Kidney epithelial cell (primary cell): ENCODE measurements at regions not wholly inside any gene's neighbourhood (a gene's known extent, or its start where the extent isn't known, plus 50 kb on each side); places are given as distances from the start of the nearest gene placed in this dataset.

ENCODE experiments used
- DNase-seq: peaks from one replicate; pipeline ENCODE4 v3.0.0-alpha.2; 2010; ENCODE audit warnings: low read depth
- H3K27me3 ChIP-seq: 2 replicates; pipeline ENCODE4 v1.6.0; 2011; ENCODE audit warnings: low read length; ENCODE audit not compliant: control insufficient read depth, insufficient read depth
- H3K36me3 ChIP-seq: 2 replicates; pipeline ENCODE4 v1.5.1; 2011; ENCODE audit warnings: low read length; ENCODE audit not compliant: control insufficient read depth, insufficient read depth
- H3K4me3 ChIP-seq: 2 replicates; pipeline ENCODE4 v1.5.1; 2011; ENCODE audit warnings: low read depth, mild to moderate bottlenecking, control low read depth, low read length
- TF ChIP-seq, protein P1 (sequence below): IDR thresholded peaks from 2 replicates; pipeline ENCODE4 v1.5.1; 2011; ENCODE audit warnings: mild to moderate bottlenecking, moderate library complexity, low read length, control low read depth, inconsistent platforms; ENCODE audit not compliant: insufficient read depth, poor library complexity, severe bottlenecking

- DNase-seq: no peak
- no peaks in the 10 kb centered on the region for H3K36me3 ChIP-seq
- H3K4me3 ChIP-seq: no peak overlapping the region
- TF ChIP-seq, protein P1, sequence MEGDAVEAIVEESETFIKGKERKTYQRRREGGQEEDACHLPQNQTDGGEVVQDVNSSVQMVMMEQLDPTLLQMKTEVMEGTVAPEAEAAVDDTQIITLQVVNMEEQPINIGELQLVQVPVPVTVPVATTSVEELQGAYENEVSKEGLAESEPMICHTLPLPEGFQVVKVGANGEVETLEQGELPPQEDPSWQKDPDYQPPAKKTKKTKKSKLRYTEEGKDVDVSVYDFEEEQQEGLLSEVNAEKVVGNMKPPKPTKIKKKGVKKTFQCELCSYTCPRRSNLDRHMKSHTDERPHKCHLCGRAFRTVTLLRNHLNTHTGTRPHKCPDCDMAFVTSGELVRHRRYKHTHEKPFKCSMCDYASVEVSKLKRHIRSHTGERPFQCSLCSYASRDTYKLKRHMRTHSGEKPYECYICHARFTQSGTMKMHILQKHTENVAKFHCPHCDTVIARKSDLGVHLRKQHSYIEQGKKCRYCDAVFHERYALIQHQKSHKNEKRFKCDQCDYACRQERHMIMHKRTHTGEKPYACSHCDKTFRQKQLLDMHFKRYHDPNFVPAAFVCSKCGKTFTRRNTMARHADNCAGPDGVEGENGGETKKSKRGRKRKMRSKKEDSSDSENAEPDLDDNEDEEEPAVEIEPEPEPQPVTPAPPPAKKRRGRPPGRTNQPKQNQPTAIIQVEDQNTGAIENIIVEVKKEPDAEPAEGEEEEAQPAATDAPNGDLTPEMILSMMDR: no peak
- no peaks in the 10 kb centered on the region for H3K27me3 ChIP-seq
Measured at GRCh38 chr7:84497873-84498272, 303.3 kb upstream of the SEMA3A start.

GRCh38 chr7:84495128-84495527 lies 300.5 kb upstream of the SEMA3A start:
- no peaks in the 10 kb centered on the region for H3K36me3 ChIP-seq
- no peak overlapping the region for H3K4me3 ChIP-seq
- no peaks in the 10 kb centered on the region for H3K27me3 ChIP-seq
- TF ChIP-seq, protein P1: no peak
- no peak for DNase-seq

- Histone ChIP-seq H3K4me3 (no peak overlapping the region), H3K27me3 (no peaks in the 10 kb centered on the region), H3K36me3 (no peaks in the 10 kb centered on the region)
- TF ChIP-seq, protein P1: no peak
- no peak for DNase-seq
Measured at GRCh38 chr7:84492098-84493034, 297.8 kb upstream of the SEMA3A start.

- TF ChIP-seq, protein P1: no peak
- Histone ChIP-seq H3K27me3 (no peaks in the 10 kb centered on the region), H3K4me3 (no peak overlapping the region), H3K36me3 (no peaks in the 10 kb centered on the region)
- DNase-seq: no peak
Measured at GRCh38 chr7:84490661-84491060, 296.1 kb upstream of the SEMA3A start.

- TF ChIP-seq, protein P1: no peak
- H3K36me3 ChIP-seq: no peaks in the 10 kb centered on the region
- H3K27me3 ChIP-seq: no peaks in the 10 kb centered on the region
- DNase-seq: no peak
- H3K4me3 ChIP-seq: no peak overlapping the region
Measured at GRCh38 chr7:84484502-84485079, 290.0 kb upstream of the SEMA3A start.
